ENCODE measurements at regions not wholly inside any gene's neighbourhood (a gene's known extent, or its start where the extent isn't known, plus 50 kb on each side); places are given as distances from the start of the nearest gene placed in this dataset.

DNA sequence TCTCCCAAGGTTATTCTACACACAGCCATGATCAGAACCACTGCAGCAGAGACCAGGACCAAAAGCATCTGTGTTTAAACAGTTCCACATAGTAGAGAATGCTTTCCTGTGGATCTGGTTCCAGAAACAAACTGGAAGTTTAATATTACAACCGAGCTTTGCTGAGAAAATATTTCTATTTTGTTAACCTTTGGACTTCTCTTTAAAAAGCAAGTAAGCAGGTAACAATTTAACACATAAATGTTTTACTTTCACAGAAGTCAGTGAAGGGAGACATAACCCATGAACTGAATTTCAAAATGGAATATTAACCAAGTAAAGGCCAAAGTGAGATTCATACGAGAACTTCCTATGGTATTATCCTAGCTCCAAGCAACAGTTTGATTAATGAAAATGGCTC lies 98.6 kb upstream of the PHYHIPL start:
- CTCF ChIA-PET = interaction anchor here (0.7 to 0.9 kb wide), 2 partner anchors 88 to 126 kb away, joined by 3 to 4 read pairs; no protein-coding TSS in a partner anchor

GRCh38 chr10:59078978-59079377 lies 97.5 kb upstream of the PHYHIPL start:
- Mint-ChIP-seq H3K27me3 (ENCODE audit: insufficient read depth, unreplicated experiment) (peaks cover 30% of the 10 kb centered on the region), H3K27ac (ENCODE audit: low read depth, unreplicated experiment) (no peak overlapping the region), H3K9me3 (ENCODE audit: unreplicated experiment) (no peaks in the 10 kb centered on the region), H3K4me1 (ENCODE audit: insufficient read depth, unreplicated experiment) (peaks cover 16% of the 10 kb centered on the region), H3K36me3 (ENCODE audit: insufficient read depth, unreplicated experiment) (no peaks in the 10 kb centered on the region), H3K4me3 (ENCODE audit: unreplicated experiment) (no peak overlapping the region)
- no peak for TF ChIP-seq CTCF (IDR thresholded peaks at IDR 0.05; ENCODE audit: unreplicated experiment)
- CTCF ChIA-PET = interaction anchor here (0.6 to 3.1 kb wide), 4 partner anchors 11 to 644 kb away, joined by 3 to 11 read pairs (median 4); no protein-coding TSS in a partner anchor
- no peak for DNase-seq (ENCODE audit: unreplicated experiment)
- POLR2A ChIA-PET = no interaction called here
- BruUV-seq (replicated peaks) = no TSS peak
- intact Hi-C loops (cut with micrococcal nuclease) = loop anchor here (1.0 kb wide), 1 partner anchor 102 kb away; no protein-coding TSS in a partner anchor

More for the DNA sequence above, 98.6 kb upstream of the PHYHIPL start:
- Mint-ChIP-seq H3K27ac (ENCODE audit: low read depth, unreplicated experiment) (no peak overlapping the region), H3K4me1 (ENCODE audit: insufficient read depth, unreplicated experiment) (peaks cover 16% of the 10 kb centered on the region), H3K4me3 (ENCODE audit: unreplicated experiment) (no peak overlapping the region), H3K36me3 (ENCODE audit: insufficient read depth, unreplicated experiment) (no peaks in the 10 kb centered on the region), H3K27me3 (ENCODE audit: insufficient read depth, unreplicated experiment) (peaks cover 26% of the 10 kb centered on the region), H3K9me3 (ENCODE audit: unreplicated experiment) (no peaks in the 10 kb centered on the region)
- POLR2A ChIA-PET = no interaction called here
- no peak for DNase-seq (ENCODE audit: unreplicated experiment)
- intact Hi-C loops (cut with micrococcal nuclease) = no loop called here
- no peak for TF ChIP-seq CTCF (IDR thresholded peaks at IDR 0.05; ENCODE audit: unreplicated experiment)
- BruUV-seq (replicated peaks) = no TSS peak

- peaks cover 30% of the 10 kb centered on the region for H3K27me3 Mint-ChIP-seq (ENCODE audit: insufficient read depth, unreplicated experiment)
- H3K27ac Mint-ChIP-seq (ENCODE audit: low read depth, unreplicated experiment) = no peak overlapping the region
- H3K9me3 Mint-ChIP-seq (ENCODE audit: unreplicated experiment) = no peaks in the 10 kb centered on the region
- no peak overlapping the region for H3K4me3 Mint-ChIP-seq (ENCODE audit: unreplicated experiment)
- CTCF ChIA-PET = interaction anchor here (0.6 to 3.1 kb wide), 5 partner anchors 11 to 644 kb away, joined by 3 to 11 read pairs (median 3); no protein-coding TSS in a partner anchor
- H3K4me1 Mint-ChIP-seq (ENCODE audit: insufficient read depth, unreplicated experiment) = peaks cover 16% of the 10 kb centered on the region
- POLR2A ChIA-PET = no interaction called here
- intact Hi-C loops (cut with micrococcal nuclease) = loop anchor here (1.0 kb wide), 1 partner anchor 102 kb away; no protein-coding TSS in a partner anchor
- TF ChIP-seq CTCF (IDR thresholded peaks at IDR 0.05; ENCODE audit: unreplicated experiment) = no peak
- peak; percentile 75 for DNase-seq (ENCODE audit: unreplicated experiment)
- H3K36me3 Mint-ChIP-seq (ENCODE audit: insufficient read depth, unreplicated experiment) = no peaks in the 10 kb centered on the region
- no TSS peak for BruUV-seq (replicated peaks)
Measured at GRCh38 chr10:59079386-59080226, 96.8 kb upstream of the PHYHIPL start.

DNA sequence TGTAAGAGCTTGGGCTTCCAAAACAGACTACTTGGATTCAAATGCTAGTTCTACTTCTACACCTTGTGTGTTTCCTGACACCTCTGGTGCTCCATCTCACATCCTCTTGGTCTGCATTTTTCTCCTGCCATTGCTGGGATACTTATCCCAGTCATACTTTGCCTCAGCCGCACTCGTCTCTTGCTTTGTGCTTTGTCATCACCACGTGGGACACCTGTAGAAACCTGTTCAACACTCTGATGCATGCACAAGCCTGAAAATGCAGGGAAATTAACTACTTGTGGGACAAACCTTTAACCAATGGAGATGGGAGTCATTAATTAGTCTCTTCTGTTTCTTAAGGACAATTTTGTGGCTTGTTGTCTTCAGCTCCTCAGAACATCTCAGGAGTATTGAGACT lies 94.2 kb upstream of the PHYHIPL start:
- Mint-ChIP-seq H3K9me3 (ENCODE audit: unreplicated experiment) (no peaks in the 10 kb centered on the region), H3K27ac (ENCODE audit: low read depth, unreplicated experiment) (no peak overlapping the region), H3K4me1 (ENCODE audit: insufficient read depth, unreplicated experiment) (peaks cover 16% of the 10 kb centered on the region), H3K36me3 (ENCODE audit: insufficient read depth, unreplicated experiment) (no peaks in the 10 kb centered on the region), H3K4me3 (ENCODE audit: unreplicated experiment) (no peak overlapping the region), H3K27me3 (ENCODE audit: insufficient read depth, unreplicated experiment) (peaks cover 48% of the 10 kb centered on the region)
- no TSS peak for BruUV-seq (replicated peaks)
- DNase-seq (ENCODE audit: unreplicated experiment) = peak; percentile 24
- intact Hi-C loops (cut with micrococcal nuclease) = no loop called here
- TF ChIP-seq CTCF (IDR thresholded peaks at IDR 0.05; ENCODE audit: unreplicated experiment) = no peak
- POLR2A ChIA-PET = no interaction called here
- CTCF ChIA-PET = no interaction called here
